Fibroblast of mammary gland (primary cell): ENCODE measurements at regions not wholly inside any gene's neighbourhood (a gene's known extent, or its start where the extent isn't known, plus 50 kb on each side); places are given as distances from the start of the nearest gene placed in this dataset.

Experiments used
- DNase-seq: peaks from one replicate; pipeline ENCODE4 v3.0.0-alpha.2; 2010; ENCODE audit warnings: low read depth
- H3K4me3 ChIP-seq: 2 replicates; pipeline ENCODE4 v1.5.1; 2011; ENCODE audit warnings: low read depth, mild to moderate bottlenecking, low read length, moderate library complexity; ENCODE audit not compliant: control insufficient read depth
- CTCF ChIP-seq: conservative IDR thresholded peaks from 2 replicates; pipeline ENCODE4 v1.5.1; 2011; ENCODE audit warnings: low read depth, low read length, inconsistent platforms; ENCODE audit not compliant: control insufficient read depth, insufficient read depth

GRCh38 chr2:12270876-12271588, 445.7 kb upstream of the TRIB2 start:
- no peak overlapping the region for H3K4me3 ChIP-seq
- no peak for DNase-seq
- no peak for TF ChIP-seq CTCF

- H3K4me3 ChIP-seq, result no peak overlapping the region
- TF ChIP-seq CTCF, result no peak
- DNase-seq, result no peak
These were observed 445.1 kb upstream of the TRIB2 start for GRCh38 chr2:12271589-12271984.

GRCh38 chr2:12273111-12273510, 443.6 kb upstream of the TRIB2 start:
- no peak for DNase-seq
- TF ChIP-seq CTCF, result no peak

DNA sequence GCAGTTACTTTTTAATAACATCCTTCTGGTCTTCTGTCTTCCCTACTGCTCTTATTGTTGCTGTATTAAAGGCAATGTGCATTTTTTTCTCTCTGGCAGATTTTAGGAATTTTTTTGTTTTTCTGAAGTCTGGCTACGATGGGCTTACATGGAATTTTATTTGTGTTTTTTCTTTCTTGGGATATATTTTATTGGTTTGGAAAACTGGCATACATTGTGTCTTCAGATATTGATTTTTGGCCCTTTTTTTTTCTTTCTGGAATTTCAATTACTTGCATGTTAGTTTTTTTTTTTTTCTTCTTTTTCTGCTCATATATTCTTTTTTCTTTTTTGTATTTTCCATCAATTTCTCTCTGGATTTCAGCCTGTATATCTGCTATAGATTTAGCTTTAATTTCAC, 442.1 kb upstream of the TRIB2 start:
- DNase-seq, result no peak

More at GRCh38 chr2:12273111-12273510, 443.6 kb upstream of the TRIB2 start:
- no peak overlapping the region for H3K4me3 ChIP-seq

GRCh38 chr2:12277241-12278034, 439.3 kb upstream of the TRIB2 start:
- H3K4me3 ChIP-seq, result no peak overlapping the region
- TF ChIP-seq CTCF, result no peak
- no peak for DNase-seq

More for the DNA sequence above, 442.1 kb upstream of the TRIB2 start:
- no peak overlapping the region for H3K4me3 ChIP-seq
- TF ChIP-seq CTCF, result no peak

GRCh38 chr2:12278217-12278750, 438.5 kb upstream of the TRIB2 start:
- TF ChIP-seq CTCF, result no peak
- no peak for DNase-seq

More at GRCh38 chr2:12278217-12278750, 438.5 kb upstream of the TRIB2 start:
- H3K4me3 ChIP-seq, result no peak overlapping the region
